HL-60 (cell line): ENCODE measurements at regions not wholly inside any gene's neighbourhood (a gene's known extent, or its start where the extent isn't known, plus 50 kb on each side); places are given as distances from the start of the nearest gene placed in this dataset.

ENCODE experiments used
- CTCF ChIP-seq: IDR thresholded peaks from one replicate; pipeline ENCODE4 v1.5.1; 2011; ENCODE audit warnings: low read length, control low read depth, inconsistent platforms; ENCODE audit not compliant: insufficient read depth
- GABPA ChIP-seq: IDR thresholded peaks from 2 replicates; pipeline ENCODE4 v1.6.1; 2012; ENCODE audit warnings: low read depth
- POLR2AphosphoS5 ChIP-seq: IDR thresholded peaks from 2 replicates; pipeline ENCODE4 v1.6.1; 2012; ENCODE audit warnings: low read depth
- SPI1 ChIP-seq: IDR thresholded peaks from 2 replicates; pipeline ENCODE4 v1.6.1; 2012; ENCODE audit warnings: low read depth, mild to moderate bottlenecking, borderline replicate concordance
- TF ChIP-seq, protein P1 (sequence below): IDR thresholded peaks from 2 replicates; pipeline ENCODE4 v1.6.1; 2012; ENCODE audit warnings: low read depth; ENCODE audit not compliant: insufficient replicate concordance

- TF ChIP-seq CTCF (no peak), POLR2AphosphoS5 (no peak), SPI1 (no peak), GABPA (no peak)
- TF ChIP-seq, protein P1, sequence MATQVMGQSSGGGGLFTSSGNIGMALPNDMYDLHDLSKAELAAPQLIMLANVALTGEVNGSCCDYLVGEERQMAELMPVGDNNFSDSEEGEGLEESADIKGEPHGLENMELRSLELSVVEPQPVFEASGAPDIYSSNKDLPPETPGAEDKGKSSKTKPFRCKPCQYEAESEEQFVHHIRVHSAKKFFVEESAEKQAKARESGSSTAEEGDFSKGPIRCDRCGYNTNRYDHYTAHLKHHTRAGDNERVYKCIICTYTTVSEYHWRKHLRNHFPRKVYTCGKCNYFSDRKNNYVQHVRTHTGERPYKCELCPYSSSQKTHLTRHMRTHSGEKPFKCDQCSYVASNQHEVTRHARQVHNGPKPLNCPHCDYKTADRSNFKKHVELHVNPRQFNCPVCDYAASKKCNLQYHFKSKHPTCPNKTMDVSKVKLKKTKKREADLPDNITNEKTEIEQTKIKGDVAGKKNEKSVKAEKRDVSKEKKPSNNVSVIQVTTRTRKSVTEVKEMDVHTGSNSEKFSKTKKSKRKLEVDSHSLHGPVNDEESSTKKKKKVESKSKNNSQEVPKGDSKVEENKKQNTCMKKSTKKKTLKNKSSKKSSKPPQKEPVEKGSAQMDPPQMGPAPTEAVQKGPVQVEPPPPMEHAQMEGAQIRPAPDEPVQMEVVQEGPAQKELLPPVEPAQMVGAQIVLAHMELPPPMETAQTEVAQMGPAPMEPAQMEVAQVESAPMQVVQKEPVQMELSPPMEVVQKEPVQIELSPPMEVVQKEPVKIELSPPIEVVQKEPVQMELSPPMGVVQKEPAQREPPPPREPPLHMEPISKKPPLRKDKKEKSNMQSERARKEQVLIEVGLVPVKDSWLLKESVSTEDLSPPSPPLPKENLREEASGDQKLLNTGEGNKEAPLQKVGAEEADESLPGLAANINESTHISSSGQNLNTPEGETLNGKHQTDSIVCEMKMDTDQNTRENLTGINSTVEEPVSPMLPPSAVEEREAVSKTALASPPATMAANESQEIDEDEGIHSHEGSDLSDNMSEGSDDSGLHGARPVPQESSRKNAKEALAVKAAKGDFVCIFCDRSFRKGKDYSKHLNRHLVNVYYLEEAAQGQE: no peak
These were observed 115.8 kb downstream of the ZIC5 start for GRCh38 chr13:99855526-99856420.
